ENCODE measurements at regions not wholly inside any gene's neighbourhood (a gene's known extent, or its start where the extent isn't known, plus 50 kb on each side); places are given as distances from the start of the nearest gene placed in this dataset.

DNA sequence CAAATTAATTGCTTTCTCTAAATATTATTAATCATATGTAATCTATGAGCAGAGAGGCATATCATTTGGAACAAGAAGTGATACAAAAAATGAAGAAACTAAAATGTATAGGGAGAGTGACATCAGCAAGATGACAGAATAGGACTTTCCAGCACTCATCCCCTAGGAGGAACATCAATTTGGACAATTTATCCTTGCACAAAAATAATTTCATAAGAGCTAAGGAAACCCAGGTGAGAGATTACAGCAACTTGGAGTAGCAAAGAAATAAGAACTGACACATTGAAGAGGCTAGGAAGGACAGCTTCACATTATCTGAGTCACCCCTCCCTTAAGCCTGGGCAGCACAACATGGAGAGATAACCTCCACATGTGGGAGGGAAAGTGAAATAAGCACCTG, 347.5 kb downstream of the MAFB start:
- no peaks in the 10 kb centered on the region for H3K4me1 ChIP-seq (ENCODE audit: control insufficient read depth in 1 of 2, insufficient read depth in 2 of 2, low read length in 2 of 2)
- H3K9ac ChIP-seq (ENCODE audit: low read depth in 1 of 2, low read length in 2 of 2): no peak overlapping the region
- H3K36me3 ChIP-seq (ENCODE audit: control insufficient read depth in 1 of 2, insufficient read depth in 2 of 2, low read length in 2 of 2): no peaks in the 10 kb centered on the region
- H3K9me3 ChIP-seq (ENCODE audit: control insufficient read depth in 1 of 2, low read length in 2 of 2): peaks cover 6 to 14% of the 10 kb centered on the region in 2 donors
- H3K27me3 ChIP-seq (ENCODE audit: control insufficient read depth in 1 of 2, insufficient read depth in 2 of 2, low read length in 2 of 2): no peaks in the 10 kb centered on the region
- H3K4me3 ChIP-seq (ENCODE audit: low read depth in 1 of 2, low read length in 2 of 2): no peak overlapping the region
- no peak overlapping the region for H3K27ac ChIP-seq (ENCODE audit: low read depth, low read length)

- H3K27ac ChIP-seq (ENCODE audit: low read depth, low read length): no peak overlapping the region
These were observed 349.2 kb downstream of the MAFB start for GRCh38 chr20:40339661-40340449.

GRCh38 chr20:40336533-40336932, 352.5 kb downstream of the MAFB start:
- Histone ChIP-seq H3K9me3 (ENCODE audit: control insufficient read depth in 1 of 2, low read length in 2 of 2) (no peaks in the 10 kb centered on the region), H3K9ac (ENCODE audit: low read depth in 1 of 2, low read length in 2 of 2) (no peak overlapping the region), H3K4me3 (ENCODE audit: low read depth in 1 of 2, low read length in 2 of 2) (no peak overlapping the region), H3K4me1 (ENCODE audit: control insufficient read depth in 1 of 2, insufficient read depth in 2 of 2, low read length in 2 of 2) (peaks cover 0 to 6% of the 10 kb centered on the region in 2 donors), H3K27me3 (ENCODE audit: control insufficient read depth in 1 of 2, insufficient read depth in 2 of 2, low read length in 2 of 2) (no peaks in the 10 kb centered on the region), H3K36me3 (ENCODE audit: control insufficient read depth in 1 of 2, insufficient read depth in 2 of 2, low read length in 2 of 2) (no peaks in the 10 kb centered on the region), H3K27ac (ENCODE audit: low read depth, low read length) (no peak overlapping the region)

More at GRCh38 chr20:40339661-40340449, 349.2 kb downstream of the MAFB start:
- H3K9me3 ChIP-seq (ENCODE audit: control insufficient read depth in 1 of 2, low read length in 2 of 2): peaks cover 6 to 14% of the 10 kb centered on the region in 2 donors
- H3K4me1 ChIP-seq (ENCODE audit: control insufficient read depth in 1 of 2, insufficient read depth in 2 of 2, low read length in 2 of 2): no peaks in the 10 kb centered on the region
- H3K27me3 ChIP-seq (ENCODE audit: control insufficient read depth in 1 of 2, insufficient read depth in 2 of 2, low read length in 2 of 2): no peaks in the 10 kb centered on the region
- H3K36me3 ChIP-seq (ENCODE audit: control insufficient read depth in 1 of 2, insufficient read depth in 2 of 2, low read length in 2 of 2): no peaks in the 10 kb centered on the region
- no peak overlapping the region for H3K4me3 ChIP-seq (ENCODE audit: low read depth in 1 of 2, low read length in 2 of 2)
- no peak overlapping the region for H3K9ac ChIP-seq (ENCODE audit: low read depth in 1 of 2, low read length in 2 of 2)

GRCh38 chr20:40335901-40336351, 353.1 kb downstream of the MAFB start:
- no peaks in the 10 kb centered on the region for H3K9me3 ChIP-seq (ENCODE audit: control insufficient read depth in 1 of 2, low read length in 2 of 2)
- H3K27ac ChIP-seq (ENCODE audit: low read depth, low read length): no peak overlapping the region
- H3K4me1 ChIP-seq (ENCODE audit: control insufficient read depth in 1 of 2, insufficient read depth in 2 of 2, low read length in 2 of 2): peaks cover 0 to 8% of the 10 kb centered on the region in 2 donors
- H3K9ac ChIP-seq (ENCODE audit: low read depth in 1 of 2, low read length in 2 of 2): no peak overlapping the region
- H3K27me3 ChIP-seq (ENCODE audit: control insufficient read depth in 1 of 2, insufficient read depth in 2 of 2, low read length in 2 of 2): no peaks in the 10 kb centered on the region
- no peaks in the 10 kb centered on the region for H3K36me3 ChIP-seq (ENCODE audit: control insufficient read depth in 1 of 2, insufficient read depth in 2 of 2, low read length in 2 of 2)
- no peak overlapping the region for H3K4me3 ChIP-seq (ENCODE audit: low read depth in 1 of 2, low read length in 2 of 2)

DNA sequence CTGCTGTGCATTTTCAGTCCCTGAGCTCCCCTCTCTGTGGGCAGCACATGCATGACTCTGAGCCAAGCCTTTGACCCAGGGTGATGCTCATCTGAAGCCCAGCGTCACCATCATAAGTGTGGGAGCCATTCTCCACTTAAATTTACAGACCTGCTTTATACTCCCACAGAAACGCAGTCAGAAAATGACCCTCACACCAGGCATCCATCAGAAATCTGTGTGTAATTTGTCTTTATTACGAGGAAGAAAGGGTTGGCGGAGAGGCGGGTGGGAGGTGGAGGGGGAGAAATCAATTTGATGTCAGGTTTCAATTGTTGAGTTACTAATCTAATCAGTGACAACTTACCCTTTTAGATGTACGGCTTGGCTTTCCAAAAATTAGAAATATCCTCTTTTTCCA, 353.6 kb downstream of the MAFB start:
- H3K9ac ChIP-seq (ENCODE audit: low read depth in 1 of 2, low read length in 2 of 2): no peak overlapping the region
- no peaks in the 10 kb centered on the region for H3K27me3 ChIP-seq (ENCODE audit: control insufficient read depth in 1 of 2, insufficient read depth in 2 of 2, low read length in 2 of 2)
- H3K9me3 ChIP-seq (ENCODE audit: control insufficient read depth in 1 of 2, low read length in 2 of 2): no peaks in the 10 kb centered on the region
- H3K27ac ChIP-seq (ENCODE audit: low read depth, low read length): no peak overlapping the region
- H3K36me3 ChIP-seq (ENCODE audit: control insufficient read depth in 1 of 2, insufficient read depth in 2 of 2, low read length in 2 of 2): no peaks in the 10 kb centered on the region
- H3K4me3 ChIP-seq (ENCODE audit: low read depth in 1 of 2, low read length in 2 of 2): no peak overlapping the region
- H3K4me1 ChIP-seq (ENCODE audit: control insufficient read depth in 1 of 2, insufficient read depth in 2 of 2, low read length in 2 of 2): peaks cover 0 to 8% of the 10 kb centered on the region in 2 donors

DNA sequence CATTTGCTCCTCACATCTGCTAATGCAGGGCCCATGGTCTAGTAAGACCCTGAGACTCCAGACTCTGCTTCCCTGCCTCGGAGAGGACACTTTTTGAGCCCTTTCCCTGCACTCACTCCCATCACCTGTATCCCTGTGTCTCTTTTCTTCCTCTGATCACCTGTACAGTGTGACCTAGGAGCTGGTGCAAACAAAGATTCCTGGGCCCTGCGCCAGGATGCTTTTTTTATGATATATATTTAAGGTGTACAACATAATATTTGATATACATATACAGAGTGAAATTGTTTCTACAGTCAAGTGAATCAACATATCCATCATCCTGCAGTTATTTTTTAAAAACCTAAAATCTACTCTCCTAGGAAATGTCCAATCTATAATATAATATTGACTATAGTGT, 355.4 kb downstream of the MAFB start:
- Histone ChIP-seq H3K36me3 (ENCODE audit: control insufficient read depth in 1 of 2, insufficient read depth in 2 of 2, low read length in 2 of 2) (no peaks in the 10 kb centered on the region), H3K4me1 (ENCODE audit: control insufficient read depth in 1 of 2, insufficient read depth in 2 of 2, low read length in 2 of 2) (peaks cover 0 to 8% of the 10 kb centered on the region in 2 donors), H3K9me3 (ENCODE audit: control insufficient read depth in 1 of 2, low read length in 2 of 2) (no peaks in the 10 kb centered on the region), H3K27ac (ENCODE audit: low read depth, low read length) (no peak overlapping the region), H3K27me3 (ENCODE audit: control insufficient read depth in 1 of 2, insufficient read depth in 2 of 2, low read length in 2 of 2) (no peaks in the 10 kb centered on the region), H3K9ac (ENCODE audit: low read depth in 1 of 2, low read length in 2 of 2) (no peak overlapping the region), H3K4me3 (ENCODE audit: low read depth in 1 of 2, low read length in 2 of 2) (no peak overlapping the region)

DNA sequence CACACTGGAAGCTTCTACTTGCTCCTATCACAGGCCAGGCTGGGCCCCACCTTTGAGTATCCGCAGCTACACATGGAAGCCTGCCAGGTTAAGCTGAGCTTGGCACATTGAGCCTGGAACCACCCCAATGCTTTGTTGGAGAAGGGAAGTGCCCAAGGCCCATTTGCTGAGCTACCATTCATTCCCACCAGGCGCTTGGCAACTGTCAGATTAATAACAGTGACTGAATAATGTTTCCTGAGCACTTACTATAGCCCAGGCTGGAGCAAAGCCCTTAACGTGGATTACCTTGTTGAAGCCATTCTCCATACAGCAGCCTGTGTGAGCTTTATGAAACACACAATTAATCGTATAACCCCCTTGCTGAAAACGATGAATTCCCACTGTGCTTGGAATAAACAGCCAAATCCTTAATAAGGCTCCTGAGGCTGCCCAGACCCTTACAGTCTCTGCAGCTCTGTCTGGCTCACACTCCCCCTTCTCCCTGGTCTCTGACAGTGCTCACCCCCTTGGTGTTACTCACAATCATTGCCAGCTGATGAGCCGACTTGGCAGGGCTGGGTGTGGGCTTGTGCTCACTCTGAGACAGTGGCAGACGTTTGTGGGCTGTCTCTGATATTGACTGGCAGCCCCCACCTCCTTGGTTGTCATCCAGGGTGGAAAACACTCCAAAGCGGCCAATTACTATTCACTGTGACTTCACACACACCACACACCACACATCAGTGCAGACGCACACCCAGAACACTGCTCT, 357.1 kb downstream of the MAFB start:
- no peaks in the 10 kb centered on the region for H3K9me3 ChIP-seq (ENCODE audit: control insufficient read depth in 1 of 2, low read length in 2 of 2)
- H3K4me3 ChIP-seq (ENCODE audit: low read depth in 1 of 2, low read length in 2 of 2): no peak overlapping the region
- H3K27ac ChIP-seq (ENCODE audit: low read depth, low read length): no peak overlapping the region
- no peaks in the 10 kb centered on the region for H3K36me3 ChIP-seq (ENCODE audit: control insufficient read depth in 1 of 2, insufficient read depth in 2 of 2, low read length in 2 of 2)
- H3K4me1 ChIP-seq (ENCODE audit: control insufficient read depth in 1 of 2, insufficient read depth in 2 of 2, low read length in 2 of 2): peaks cover 0 to 8% of the 10 kb centered on the region in 2 donors
- no peaks in the 10 kb centered on the region for H3K27me3 ChIP-seq (ENCODE audit: control insufficient read depth in 1 of 2, insufficient read depth in 2 of 2, low read length in 2 of 2)
- no peak overlapping the region for H3K9ac ChIP-seq (ENCODE audit: low read depth in 1 of 2, low read length in 2 of 2)

DNA sequence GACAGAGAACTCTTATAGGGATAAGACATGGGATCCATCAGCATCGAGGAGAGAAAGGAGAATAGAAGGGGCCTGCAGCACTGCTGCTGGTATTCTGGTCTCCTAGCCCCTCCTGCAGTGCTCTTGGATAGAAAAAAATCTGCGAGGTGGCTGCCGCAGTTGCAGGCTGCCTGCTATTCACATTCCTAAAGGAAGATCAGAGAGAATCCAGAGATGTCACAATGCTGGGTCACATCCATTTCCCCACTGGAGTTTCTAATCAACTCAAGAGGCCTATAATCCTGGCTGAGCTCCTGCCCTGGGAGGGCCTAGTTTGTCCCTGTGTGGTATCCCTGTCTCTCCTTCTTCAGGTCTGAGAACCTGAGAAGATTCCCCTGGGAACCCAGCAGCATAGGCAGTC, 357.8 kb downstream of the MAFB start:
- Histone ChIP-seq H3K27me3 (ENCODE audit: control insufficient read depth in 1 of 2, insufficient read depth in 2 of 2, low read length in 2 of 2) (no peaks in the 10 kb centered on the region), H3K4me3 (ENCODE audit: low read depth in 1 of 2, low read length in 2 of 2) (no peak overlapping the region), H3K9me3 (ENCODE audit: control insufficient read depth in 1 of 2, low read length in 2 of 2) (no peaks in the 10 kb centered on the region), H3K4me1 (ENCODE audit: control insufficient read depth in 1 of 2, insufficient read depth in 2 of 2, low read length in 2 of 2) (peaks cover 0 to 8% of the 10 kb centered on the region in 2 donors), H3K9ac (ENCODE audit: low read depth in 1 of 2, low read length in 2 of 2) (no peak overlapping the region), H3K27ac (ENCODE audit: low read depth, low read length) (no peak overlapping the region), H3K36me3 (ENCODE audit: control insufficient read depth in 1 of 2, insufficient read depth in 2 of 2, low read length in 2 of 2) (no peaks in the 10 kb centered on the region)

DNA sequence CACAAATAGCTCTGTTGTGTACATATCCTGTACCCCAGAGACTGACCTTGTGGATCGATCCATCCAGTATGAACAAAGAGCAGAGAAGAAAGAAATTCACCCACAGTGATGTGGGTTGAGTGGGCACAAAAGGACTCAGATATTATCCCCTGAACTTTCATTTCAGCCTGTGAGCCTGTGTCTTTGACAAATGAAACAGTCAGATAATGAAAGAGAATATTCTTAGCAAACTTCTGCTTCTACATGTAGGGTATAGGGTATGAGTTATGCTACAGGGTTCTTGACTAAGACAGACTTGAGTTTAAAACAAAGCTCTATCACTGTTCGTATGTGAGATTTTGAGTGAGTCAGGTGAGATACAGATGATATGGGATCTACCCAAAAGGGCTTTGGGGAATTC, 359.7 kb downstream of the MAFB start:
- Histone ChIP-seq H3K4me3 (ENCODE audit: low read depth in 1 of 2, low read length in 2 of 2) (no peak overlapping the region), H3K4me1 (ENCODE audit: control insufficient read depth in 1 of 2, insufficient read depth in 2 of 2, low read length in 2 of 2) (peaks cover 0 to 8% of the 10 kb centered on the region in 2 donors), H3K27me3 (ENCODE audit: control insufficient read depth in 1 of 2, insufficient read depth in 2 of 2, low read length in 2 of 2) (no peaks in the 10 kb centered on the region), H3K36me3 (ENCODE audit: control insufficient read depth in 1 of 2, insufficient read depth in 2 of 2, low read length in 2 of 2) (no peaks in the 10 kb centered on the region), H3K9me3 (ENCODE audit: control insufficient read depth in 1 of 2, low read length in 2 of 2) (no peaks in the 10 kb centered on the region), H3K9ac (ENCODE audit: low read depth in 1 of 2, low read length in 2 of 2) (no peak overlapping the region), H3K27ac (ENCODE audit: low read depth, low read length) (no peak overlapping the region)

DNA sequence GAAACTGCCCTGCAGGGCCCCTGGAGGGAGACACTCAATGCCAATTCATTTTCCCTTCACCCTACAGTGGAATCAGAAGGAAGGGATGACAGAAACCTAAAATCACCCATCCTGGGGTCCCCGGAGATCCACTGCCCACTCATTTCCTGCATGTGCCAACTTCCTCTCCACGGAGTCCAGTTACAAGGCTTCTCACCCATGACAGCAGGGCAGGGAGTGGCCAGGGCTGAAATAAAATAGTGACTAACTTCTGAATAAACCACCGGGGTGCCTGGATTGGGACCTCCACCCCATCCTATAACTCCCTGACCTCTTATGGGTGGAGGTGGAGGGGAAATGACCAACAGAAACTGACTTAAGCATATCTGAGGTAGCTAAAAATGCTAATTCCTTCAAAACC, 362.3 kb downstream of the MAFB start:
- H3K4me1 ChIP-seq (ENCODE audit: control insufficient read depth in 1 of 2, insufficient read depth in 2 of 2, low read length in 2 of 2): peaks cover 0 to 5% of the 10 kb centered on the region in 2 donors
- H3K27ac ChIP-seq (ENCODE audit: low read depth, low read length): no peak overlapping the region

More for the DNA sequence above, 362.3 kb downstream of the MAFB start:
- Histone ChIP-seq H3K36me3 (ENCODE audit: control insufficient read depth in 1 of 2, insufficient read depth in 2 of 2, low read length in 2 of 2) (no peaks in the 10 kb centered on the region), H3K9me3 (ENCODE audit: control insufficient read depth in 1 of 2, low read length in 2 of 2) (no peaks in the 10 kb centered on the region), H3K27me3 (ENCODE audit: control insufficient read depth in 1 of 2, insufficient read depth in 2 of 2, low read length in 2 of 2) (no peaks in the 10 kb centered on the region), H3K4me3 (ENCODE audit: low read depth in 1 of 2, low read length in 2 of 2) (no peak overlapping the region), H3K9ac (ENCODE audit: low read depth in 1 of 2, low read length in 2 of 2) (no peak overlapping the region)

Measured in duodenal mucosa (tissue), 2 donors.